B cell (primary cell): ENCODE measurements at regions not wholly inside any gene's neighbourhood (a gene's known extent, or its start where the extent isn't known, plus 50 kb on each side); places are given as distances from the start of the nearest gene placed in this dataset.

ENCODE experiments used
- CTCF ChIP-seq: fragments of 200-600 bp; IDR thresholded peaks from one replicate; pipeline ENCODE4 v1.8.0; 2022; ENCODE audit warnings: antibody characterized with exemption, mild to moderate bottlenecking
- EZH2 ChIP-seq: IDR thresholded peaks from 2 replicates; pipeline ENCODE4 v1.6.1; 2012; ENCODE audit warnings: borderline replicate concordance, low read depth, mild to moderate bottlenecking, moderate library complexity, low read length; ENCODE audit not compliant: insufficient read depth, poor library complexity, severe bottlenecking

DNA sequence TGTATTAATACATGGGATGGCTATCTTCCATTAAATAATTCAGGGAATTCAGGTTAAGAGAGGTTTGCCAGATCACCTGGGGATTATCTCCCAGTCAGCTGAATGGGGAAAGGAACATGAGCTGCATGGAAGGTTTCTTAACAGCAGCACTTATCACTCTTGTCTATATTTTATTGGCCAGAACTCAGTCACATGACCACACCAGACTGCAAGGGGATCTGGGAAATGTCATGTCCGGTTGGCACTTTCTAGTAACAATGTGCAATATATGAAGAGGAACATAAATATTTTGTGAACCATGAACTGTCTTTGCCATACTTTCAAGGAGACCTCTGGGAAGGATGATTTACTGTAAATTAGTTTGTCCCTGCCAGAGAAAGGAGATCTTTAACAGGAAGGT lies 599.1 kb downstream of the SLC4A3 start:
- TF ChIP-seq CTCF: no peak
- no peak for TF ChIP-seq EZH2
